ENCODE measurements at regions not wholly inside any gene's neighbourhood (a gene's known extent, or its start where the extent isn't known, plus 50 kb on each side); places are given as distances from the start of the nearest gene placed in this dataset.
A peak's percentile ranks its signal among the peaks of the same experiment; 100 is the strongest.

- CTCF ChIA-PET = interaction anchor here (0.6 to 2.6 kb wide), 18 partner anchors 9 to 1679 kb away, joined by 3 to 19 read pairs (median 4); partner anchors contain the start of gene RASL11A
- intact Hi-C loops (cut with micrococcal nuclease) = no loop called here
- POLR2A ChIA-PET = no interaction called here
- Mint-ChIP-seq H3K4me1 (ENCODE audit: low read depth) (no peaks in the 10 kb centered on the region), H3K4me3 (no peak overlapping the region), H3K27me3 (peaks cover 1% of the 10 kb centered on the region), H3K36me3 (ENCODE audit: low read depth) (no peaks in the 10 kb centered on the region), H3K9me3 (no peaks in the 10 kb centered on the region), H3K27ac (no peak overlapping the region)
- peak; percentile 80 for ATAC-seq
- peak; percentile 46 for TF ChIP-seq CTCF (IDR thresholded peaks at IDR 0.05)
- DNase-seq = peak; percentile 6
Measured at GRCh38 chr13:26946684-26947343, 186.2 kb upstream of the GPR12 start.

GRCh38 chr13:26943748-26944147, 183.2 kb upstream of the GPR12 start:
- no peak overlapping the region for H3K4me3 Mint-ChIP-seq
- ChIA-PET POLR2A (interaction anchor here (1.3 kb wide), 1 partner anchor 314 kb away, joined by 3 read pairs; no protein-coding TSS in a partner anchor), CTCF (no interaction called here)
- ATAC-seq (no peak), DNase-seq (no peak)
- intact Hi-C loops (cut with micrococcal nuclease) = no loop called here
- H3K27ac Mint-ChIP-seq = no peak overlapping the region
- no peaks in the 10 kb centered on the region for H3K36me3 Mint-ChIP-seq (ENCODE audit: low read depth)
- H3K9me3 Mint-ChIP-seq = no peaks in the 10 kb centered on the region
- no peak for TF ChIP-seq CTCF (IDR thresholded peaks at IDR 0.05)
- H3K4me1 Mint-ChIP-seq (ENCODE audit: low read depth) = peaks cover 4% of the 10 kb centered on the region
- peaks cover 3% of the 10 kb centered on the region for H3K27me3 Mint-ChIP-seq

GRCh38 chr13:26942184-26942583, 181.6 kb upstream of the GPR12 start:
- ChIA-PET CTCF (interaction anchor here (2.6 kb wide), 1 partner anchor 12 kb away, joined by 12 read pairs; no protein-coding TSS in a partner anchor), POLR2A (no interaction called here)
- ATAC-seq (no peak), DNase-seq (no peak)
- Mint-ChIP-seq H3K27ac (no peak overlapping the region), H3K4me1 (ENCODE audit: low read depth) (peaks cover 4% of the 10 kb centered on the region), H3K27me3 (peaks cover 3% of the 10 kb centered on the region), H3K4me3 (no peak overlapping the region), H3K9me3 (no peaks in the 10 kb centered on the region), H3K36me3 (ENCODE audit: low read depth) (no peaks in the 10 kb centered on the region)
- TF ChIP-seq CTCF (IDR thresholded peaks at IDR 0.05) = no peak
- intact Hi-C loops (cut with micrococcal nuclease) = no loop called here

GRCh38 chr13:26941345-26942174, 181.0 kb upstream of the GPR12 start:
- Mint-ChIP-seq H3K9me3 (no peaks in the 10 kb centered on the region), H3K4me3 (no peak overlapping the region), H3K27ac (no peak overlapping the region), H3K4me1 (ENCODE audit: low read depth) (peaks cover 4% of the 10 kb centered on the region), H3K36me3 (ENCODE audit: low read depth) (no peaks in the 10 kb centered on the region), H3K27me3 (peaks cover 3% of the 10 kb centered on the region)
- ChIA-PET CTCF (interaction anchor here (2.6 kb wide), 1 partner anchor 11 kb away, joined by 12 read pairs; no protein-coding TSS in a partner anchor), POLR2A (no interaction called here)
- ATAC-seq = peak; percentile 96
- intact Hi-C loops (cut with micrococcal nuclease) = no loop called here
- peak; percentile 22 for DNase-seq
- no peak for TF ChIP-seq CTCF (IDR thresholded peaks at IDR 0.05)

- H3K9me3 Mint-ChIP-seq = no peaks in the 10 kb centered on the region
- no peak for TF ChIP-seq CTCF (IDR thresholded peaks at IDR 0.05)
- H3K4me3 Mint-ChIP-seq = no peak overlapping the region
- H3K36me3 Mint-ChIP-seq (ENCODE audit: low read depth) = no peaks in the 10 kb centered on the region
- H3K27me3 Mint-ChIP-seq = no peaks in the 10 kb centered on the region
- no peak overlapping the region for H3K27ac Mint-ChIP-seq
- DNase-seq (no peak), ATAC-seq (no peak)
- ChIA-PET CTCF (no interaction called here), POLR2A (no interaction called here)
- intact Hi-C loops (cut with micrococcal nuclease) = loop anchor here (5.0 kb wide), 1 partner anchor 227 kb away; no protein-coding TSS in a partner anchor
- H3K4me1 Mint-ChIP-seq (ENCODE audit: low read depth) = no peaks in the 10 kb centered on the region
Measured at GRCh38 chr13:26934096-26934495, 173.5 kb upstream of the GPR12 start.

All from activated CD8-positive, alpha-beta T cell treated with anti-CD3 and anti-CD28 coated beads for 36 hours (primary cell).